HCT116 (cell line): ENCODE measurements at regions not wholly inside any gene's neighbourhood (a gene's known extent, or its start where the extent isn't known, plus 50 kb on each side); places are given as distances from the start of the nearest gene placed in this dataset.

Source experiments
- CBX3 ChIP-seq: IDR thresholded peaks from 2 replicates; pipeline ENCODE4 v1.6.1; 2012; ENCODE audit warnings: low read depth
- ELF1 ChIP-seq: IDR thresholded peaks from 2 replicates; pipeline ENCODE4 v1.6.1; 2012; ENCODE audit warnings: low read depth, borderline replicate concordance
- EZH2 ChIP-seq: fragments of 200-600 bp; sonication (generic); IDR thresholded peaks from 2 replicates; pipeline ENCODE4 v1.6.1; 2017; ENCODE audit warnings: antibody characterized with exemption, mixed run types
- EZH2phosphoT487 ChIP-seq: fragments of 200-600 bp; IDR thresholded peaks from 2 replicates; pipeline ENCODE4 v1.6.1; 2018; ENCODE audit warnings: antibody characterized with exemption, borderline replicate concordance
- JUND ChIP-seq: IDR thresholded peaks from 2 replicates; pipeline ENCODE4 v1.6.1; 2012
- POLR2A ChIP-seq: IDR thresholded peaks from 2 replicates; pipeline ENCODE4 v1.7.0; 2011; ENCODE audit warnings: borderline replicate concordance; ENCODE audit not compliant: insufficient read depth, insufficient read length; ENCODE audit errors: extremely low read depth
- ZNF274 ChIP-seq: fragments of 200-500 bp; sonication (Bioruptor generic); IDR thresholded peaks from 2 replicates; pipeline ENCODE4 v1.6.1; 2014; ENCODE audit warnings: mild to moderate bottlenecking, low read depth, low read length, inconsistent platforms
- TF ChIP-seq, protein P1 (sequence below): IDR thresholded peaks from 2 replicates; pipeline ENCODE4 v1.6.1; 2011; ENCODE audit warnings: mild to moderate bottlenecking, low read length, moderate library complexity; ENCODE audit not compliant: insufficient replicate concordance; ENCODE audit errors: extremely low read depth
- TF ChIP-seq, protein P2 (sequence below), 3 experiments: fragments of 200-600 bp in 1 of 3; sonication (generic) in 1 of 3; IDR thresholded peaks in 2 of 3; conservative IDR thresholded peaks in 1 of 3; 2 replicates each; pipeline ENCODE4 v1.5.1; 2012 to 2017; ENCODE audit warnings: low read depth in 2 of 3, low read length in 2 of 3, antibody characterized with exemption in 1 of 3, borderline replicate concordance in 1 of 3, control low read depth in 1 of 3, mild to moderate bottlenecking in 1 of 3, mixed read lengths in 1 of 3, mixed run types in 1 of 3, moderate library complexity in 1 of 3; ENCODE audit not compliant: insufficient read depth in 1 of 3
- TF ChIP-seq, protein P3 (sequence below): IDR thresholded peaks from 2 replicates; pipeline ENCODE4 v1.6.1; 2012

DNA sequence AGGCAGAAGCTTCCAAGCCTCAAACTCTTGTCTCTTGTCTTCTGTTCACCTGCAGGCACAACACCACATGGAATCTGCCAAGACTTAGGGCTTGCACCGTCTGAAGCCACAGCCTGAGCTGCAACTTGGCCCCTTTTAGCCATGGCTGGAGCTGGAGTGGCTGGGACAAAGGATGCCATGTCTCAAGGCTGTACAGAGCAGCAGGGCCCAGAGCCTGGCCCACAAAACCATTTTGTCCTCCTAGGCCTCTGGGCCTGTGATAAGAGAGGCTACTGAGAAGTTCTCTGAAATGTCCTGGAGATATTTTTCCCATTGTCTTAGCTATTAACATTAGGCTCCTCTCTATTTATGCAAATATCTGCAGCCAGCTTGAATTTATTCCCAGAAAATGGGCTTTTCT is 330.8 kb downstream of the DTWD2 start:
- TF ChIP-seq CBX3 (no peak), EZH2 (no peak), POLR2A (no peak), ELF1 (no peak), ZNF274 (no peak), EZH2phosphoT487 (no peak), JUND (no peak)
- TF ChIP-seq, protein P1, sequence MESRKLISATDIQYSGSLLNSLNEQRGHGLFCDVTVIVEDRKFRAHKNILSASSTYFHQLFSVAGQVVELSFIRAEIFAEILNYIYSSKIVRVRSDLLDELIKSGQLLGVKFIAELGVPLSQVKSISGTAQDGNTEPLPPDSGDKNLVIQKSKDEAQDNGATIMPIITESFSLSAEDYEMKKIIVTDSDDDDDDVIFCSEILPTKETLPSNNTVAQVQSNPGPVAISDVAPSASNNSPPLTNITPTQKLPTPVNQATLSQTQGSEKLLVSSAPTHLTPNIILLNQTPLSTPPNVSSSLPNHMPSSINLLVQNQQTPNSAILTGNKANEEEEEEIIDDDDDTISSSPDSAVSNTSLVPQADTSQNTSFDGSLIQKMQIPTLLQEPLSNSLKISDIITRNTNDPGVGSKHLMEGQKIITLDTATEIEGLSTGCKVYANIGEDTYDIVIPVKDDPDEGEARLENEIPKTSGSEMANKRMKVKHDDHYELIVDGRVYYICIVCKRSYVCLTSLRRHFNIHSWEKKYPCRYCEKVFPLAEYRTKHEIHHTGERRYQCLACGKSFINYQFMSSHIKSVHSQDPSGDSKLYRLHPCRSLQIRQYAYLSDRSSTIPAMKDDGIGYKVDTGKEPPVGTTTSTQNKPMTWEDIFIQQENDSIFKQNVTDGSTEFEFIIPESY = no peak
- TF ChIP-seq, protein P2, sequence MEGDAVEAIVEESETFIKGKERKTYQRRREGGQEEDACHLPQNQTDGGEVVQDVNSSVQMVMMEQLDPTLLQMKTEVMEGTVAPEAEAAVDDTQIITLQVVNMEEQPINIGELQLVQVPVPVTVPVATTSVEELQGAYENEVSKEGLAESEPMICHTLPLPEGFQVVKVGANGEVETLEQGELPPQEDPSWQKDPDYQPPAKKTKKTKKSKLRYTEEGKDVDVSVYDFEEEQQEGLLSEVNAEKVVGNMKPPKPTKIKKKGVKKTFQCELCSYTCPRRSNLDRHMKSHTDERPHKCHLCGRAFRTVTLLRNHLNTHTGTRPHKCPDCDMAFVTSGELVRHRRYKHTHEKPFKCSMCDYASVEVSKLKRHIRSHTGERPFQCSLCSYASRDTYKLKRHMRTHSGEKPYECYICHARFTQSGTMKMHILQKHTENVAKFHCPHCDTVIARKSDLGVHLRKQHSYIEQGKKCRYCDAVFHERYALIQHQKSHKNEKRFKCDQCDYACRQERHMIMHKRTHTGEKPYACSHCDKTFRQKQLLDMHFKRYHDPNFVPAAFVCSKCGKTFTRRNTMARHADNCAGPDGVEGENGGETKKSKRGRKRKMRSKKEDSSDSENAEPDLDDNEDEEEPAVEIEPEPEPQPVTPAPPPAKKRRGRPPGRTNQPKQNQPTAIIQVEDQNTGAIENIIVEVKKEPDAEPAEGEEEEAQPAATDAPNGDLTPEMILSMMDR (IDR thresholded peaks at IDR 0.05 in 2 of 3, conservative IDR thresholded peaks at IDR 0.05 in 1 of 3; ENCODE audit: borderline replicate concordance in 1 of 3, insufficient read depth in 1 of 3, low read depth in 2 of 3, low read length in 2 of 3) = no peak
- TF ChIP-seq, protein P3, sequence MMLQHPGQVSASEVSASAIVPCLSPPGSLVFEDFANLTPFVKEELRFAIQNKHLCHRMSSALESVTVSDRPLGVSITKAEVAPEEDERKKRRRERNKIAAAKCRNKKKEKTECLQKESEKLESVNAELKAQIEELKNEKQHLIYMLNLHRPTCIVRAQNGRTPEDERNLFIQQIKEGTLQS = no peak
